ENCODE measurements at regions not wholly inside any gene's neighbourhood (a gene's known extent, or its start where the extent isn't known, plus 50 kb on each side); places are given as distances from the start of the nearest gene placed in this dataset.

GRCh38 chr5:41670854-41671479, 160.6 kb upstream of the PLCXD3 start:
- H3K4me1 ChIP-seq (ENCODE audit: insufficient read depth, low read length) = no peaks in the 10 kb centered on the region
- H3K79me2 ChIP-seq (ENCODE audit: insufficient read depth, low read length) = no peaks in the 10 kb centered on the region
- H3K36me3 ChIP-seq (replicated peaks in 1 of 2; ENCODE audit: control insufficient read depth in 1 of 2, insufficient read depth in 2 of 2, low read length in 2 of 2) = no peaks in the 10 kb centered on the region
- FAIRE-seq (no peak), DNase-seq (ENCODE audit: low spot score) (no peak), ATAC-seq (no peak)
- H4K20me1 ChIP-seq (ENCODE audit: insufficient read depth, low read length) = no peaks in the 10 kb centered on the region
- no peaks in the 10 kb centered on the region for H3K27me3 ChIP-seq (ENCODE audit: control insufficient read depth in 1 of 2, insufficient read depth in 2 of 2, low read length in 2 of 2)
- no peak overlapping the region for H3K4me2 ChIP-seq (ENCODE audit: low read depth, low read length)
- H2AFZ ChIP-seq (ENCODE audit: low read length) = no peak overlapping the region
- WGBS (ENCODE audit: low lambda C conversion rate) = 18% methylated on average over 2 of the region's 2 CpGs
- no peak overlapping the region for H3K9ac ChIP-seq (ENCODE audit: insufficient read depth, low read depth, low read length)
- H3K4me3 ChIP-seq (replicated peaks in 1 of 3; ENCODE audit: insufficient read depth in 1 of 3, low read depth in 2 of 3, low read length in 3 of 3) = no peak overlapping the region
- in situ Hi-C loops (cut with HindIII; ENCODE audit: extremely low pct_ligation_motif_present, low pct_unique_long_range_greater_than_20kb) (no loop called here), intact Hi-C loops (cut with micrococcal nuclease; ENCODE audit: unreplicated experiment) (no loop called here)
- ChIA-PET CTCF (ENCODE audit: low intra/inter-chr PET ratio, low total read pairs) (no interaction called here), POLR2A (no interaction called here)
- TF ChIP-seq, protein P1, sequence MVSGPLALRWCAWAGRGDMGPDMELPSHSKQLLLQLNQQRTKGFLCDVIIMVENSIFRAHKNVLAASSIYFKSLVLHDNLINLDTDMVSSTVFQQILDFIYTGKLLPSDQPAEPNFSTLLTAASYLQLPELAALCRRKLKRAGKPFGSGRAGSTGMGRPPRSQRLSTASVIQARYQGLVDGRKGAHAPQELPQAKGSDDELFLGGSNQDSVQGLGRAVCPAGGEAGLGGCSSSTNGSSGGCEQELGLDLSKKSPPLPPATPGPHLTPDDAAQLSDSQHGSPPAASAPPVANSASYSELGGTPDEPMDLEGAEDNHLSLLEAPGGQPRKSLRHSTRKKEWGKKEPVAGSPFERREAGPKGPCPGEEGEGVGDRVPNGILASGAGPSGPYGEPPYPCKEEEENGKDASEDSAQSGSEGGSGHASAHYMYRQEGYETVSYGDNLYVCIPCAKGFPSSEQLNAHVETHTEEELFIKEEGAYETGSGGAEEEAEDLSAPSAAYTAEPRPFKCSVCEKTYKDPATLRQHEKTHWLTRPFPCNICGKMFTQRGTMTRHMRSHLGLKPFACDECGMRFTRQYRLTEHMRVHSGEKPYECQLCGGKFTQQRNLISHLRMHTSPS (CRISPR knock-in tag; IDR thresholded peaks at IDR 0.05; ENCODE audit: low read depth) = no peak
- 0 out of 4 replicates have a peak, but pooled peaks of 1 of the 2 experiments have one; percentile 1 for TF ChIP-seq MAFK (conservative IDR thresholded peaks at IDR 0.05 in 1 of 2, IDR thresholded peaks at IDR 0.05 in 1 of 2; ENCODE audit: low read length in 2 of 2)
- H3K9me3 ChIP-seq (ENCODE audit: low read length) = no peaks in the 10 kb centered on the region
- BruUV-seq (replicated peaks) = no TSS peak
- H3K27ac ChIP-seq (ENCODE audit: extremely low read length, insufficient read depth, low read length) = no peak overlapping the region

- no peaks in the 10 kb centered on the region for H3K27me3 ChIP-seq (ENCODE audit: control insufficient read depth in 1 of 2, insufficient read depth in 2 of 2, low read length in 2 of 2)
- no peak overlapping the region for H2AFZ ChIP-seq (ENCODE audit: low read length)
- H3K9ac ChIP-seq (ENCODE audit: insufficient read depth, low read depth, low read length) = no peak overlapping the region
- no peak overlapping the region for H3K4me2 ChIP-seq (ENCODE audit: low read depth, low read length)
- FAIRE-seq = no peak
- intact Hi-C loops (cut with micrococcal nuclease; ENCODE audit: unreplicated experiment) (no loop called here), in situ Hi-C loops (cut with HindIII; ENCODE audit: extremely low pct_ligation_motif_present, low pct_unique_long_range_greater_than_20kb) (no loop called here)
- CTCF ChIA-PET (ENCODE audit: low intra/inter-chr PET ratio, low total read pairs) = no interaction called here
- H3K4me1 ChIP-seq (ENCODE audit: insufficient read depth, low read length) = no peaks in the 10 kb centered on the region
- H4K20me1 ChIP-seq (ENCODE audit: insufficient read depth, low read length) = no peaks in the 10 kb centered on the region
- 63% methylated on average over 3 of the region's 3 CpGs for WGBS (ENCODE audit: low lambda C conversion rate)
- no peak for DNase-seq (ENCODE audit: low spot score)
- no peak for ATAC-seq
- H3K27ac ChIP-seq (ENCODE audit: extremely low read length, insufficient read depth, low read length) = no peak overlapping the region
- no peaks in the 10 kb centered on the region for H3K9me3 ChIP-seq (ENCODE audit: low read length)
- no peaks in the 10 kb centered on the region for H3K36me3 ChIP-seq (replicated peaks in 1 of 2; ENCODE audit: control insufficient read depth in 1 of 2, insufficient read depth in 2 of 2, low read length in 2 of 2)
- no peaks in the 10 kb centered on the region for H3K79me2 ChIP-seq (ENCODE audit: insufficient read depth, low read length)
- no peak for TF ChIP-seq ZNF260 (CRISPR knock-in tag; IDR thresholded peaks at IDR 0.05; ENCODE audit: borderline replicate concordance, low read depth)
- no peak for TF ChIP-seq ZNF143 (CRISPR knock-in tag; IDR thresholded peaks at IDR 0.05)
- no peak for TF ChIP-seq IRX3 (CRISPR knock-in tag; IDR thresholded peaks at IDR 0.05; ENCODE audit: borderline replicate concordance, low read depth)
- TF ChIP-seq XRCC5 (optimal IDR thresholded peaks at IDR 0.05; ENCODE audit: low read length) = no peak
- TF ChIP-seq ZBTB20 (CRISPR knock-in tag; IDR thresholded peaks at IDR 0.05; ENCODE audit: borderline replicate concordance, low read depth) = no peak
- no peak for TF ChIP-seq DDIT3 (CRISPR knock-in tag; IDR thresholded peaks at IDR 0.05)
- no peak for TF ChIP-seq MTF1 (CRISPR knock-in tag; IDR thresholded peaks at IDR 0.05)
- H3K4me3 ChIP-seq (replicated peaks in 1 of 3; ENCODE audit: insufficient read depth in 1 of 3, low read depth in 2 of 3, low read length in 3 of 3) = no peak overlapping the region
- POLR2A ChIA-PET = no interaction called here
- BruUV-seq (replicated peaks) = no TSS peak
Observed at GRCh38 chr5:41670216-41670615, 159.8 kb upstream of the PLCXD3 start.
